HG03039 (cell line): ENCODE measurements at regions not wholly inside any gene's neighbourhood (a gene's known extent, or its start where the extent isn't known, plus 50 kb on each side); places are given as distances from the start of the nearest gene placed in this dataset.

Source experiments
- ATAC-seq: cut with Tn5 transposase; IDR thresholded peaks from one replicate; pipeline ENCODE4 v1.9.1; 2021; ENCODE audit warnings: mild to moderate bottlenecking, moderate library complexity; ENCODE audit not compliant: unreplicated experiment

DNA sequence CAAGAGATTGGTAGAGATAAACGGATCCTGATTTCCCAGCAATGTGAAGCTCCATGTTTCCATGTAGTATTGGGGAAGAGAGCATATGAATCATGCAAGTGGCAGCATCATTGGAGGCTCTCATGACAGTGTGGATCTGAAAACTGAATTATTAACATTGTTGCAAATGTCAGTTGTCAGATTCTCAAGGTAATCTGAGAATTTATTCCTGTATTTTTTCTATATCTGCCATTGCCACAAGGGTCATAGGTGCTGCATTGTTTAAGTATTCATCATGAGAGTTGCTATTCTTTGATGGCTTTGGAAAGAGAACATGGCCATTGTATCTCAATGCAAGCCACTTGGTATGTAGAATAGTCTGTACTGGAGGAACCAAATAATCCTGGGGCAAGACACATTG is 1217.0 kb upstream of the ZEB2 start:
- no peak for ATAC-seq

GRCh38 chr2:145731467-145731866 is 1211.5 kb upstream of the ZEB2 start:
- ATAC-seq, result no peak

DNA sequence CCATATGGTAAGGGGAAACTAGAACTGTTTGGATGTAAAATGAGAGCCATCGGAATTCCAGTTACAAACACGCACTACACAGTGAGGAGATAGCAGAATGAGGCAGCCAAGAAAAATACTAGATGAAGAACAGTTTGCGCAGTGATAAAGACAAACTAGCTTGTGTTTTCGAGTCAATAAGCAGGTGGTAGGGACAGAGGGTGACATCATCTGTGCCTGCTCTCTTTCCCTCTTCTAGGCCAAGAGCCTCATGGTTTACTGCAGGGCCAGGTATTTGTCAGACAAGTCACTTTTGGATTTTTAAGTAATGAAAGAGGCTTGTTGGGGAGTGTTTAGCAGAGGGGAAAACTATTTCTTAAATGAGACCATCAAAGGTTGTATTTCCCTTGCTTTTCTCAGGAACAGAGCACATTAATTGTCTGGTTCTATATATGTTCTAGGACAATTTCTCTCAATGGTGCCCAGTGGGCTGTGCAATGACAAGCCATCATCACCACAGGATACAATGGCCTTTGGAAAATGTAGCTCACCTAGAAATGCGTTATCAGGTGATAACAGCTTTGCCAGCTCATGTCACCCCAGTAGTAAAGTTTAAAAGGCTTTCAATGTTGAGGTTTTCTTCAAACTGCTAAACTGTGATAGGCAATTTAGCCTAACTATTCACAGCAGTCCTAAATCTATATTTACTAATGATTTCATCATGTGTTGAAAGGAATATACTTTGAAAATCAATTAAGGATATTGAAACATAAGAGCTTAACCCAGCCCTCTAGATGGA is 1210.3 kb upstream of the ZEB2 start:
- no peak for ATAC-seq

- ATAC-seq, result no peak
Observed at GRCh38 chr2:145729481-145729880, 1209.6 kb upstream of the ZEB2 start.

GRCh38 chr2:145728511-145728910 is 1208.6 kb upstream of the ZEB2 start:
- ATAC-seq, result no peak

DNA sequence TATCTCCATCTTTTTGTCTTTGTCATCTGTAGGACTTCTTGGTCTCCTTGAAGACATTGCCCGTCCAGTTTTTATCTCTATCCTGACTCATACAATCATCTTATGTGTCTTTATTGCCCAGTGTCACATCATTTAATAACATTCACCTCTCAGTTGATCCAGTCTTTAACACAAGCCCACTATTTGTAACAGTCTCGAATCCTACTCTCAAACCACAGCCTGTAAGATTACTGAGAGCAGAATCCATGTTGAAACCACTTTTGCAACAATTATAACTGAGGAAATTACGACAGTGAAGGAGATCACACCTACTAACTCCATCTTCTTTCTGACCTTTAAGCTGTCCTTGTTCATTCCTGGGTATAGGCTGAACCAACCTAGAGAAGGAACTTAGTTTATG is 1206.0 kb upstream of the ZEB2 start:
- ATAC-seq, result no peak

- no peak for ATAC-seq
Observed at GRCh38 chr2:145724311-145724898, 1204.5 kb upstream of the ZEB2 start.

GRCh38 chr2:145723872-145724271 is 1204.0 kb upstream of the ZEB2 start:
- ATAC-seq, result no peak

DNA sequence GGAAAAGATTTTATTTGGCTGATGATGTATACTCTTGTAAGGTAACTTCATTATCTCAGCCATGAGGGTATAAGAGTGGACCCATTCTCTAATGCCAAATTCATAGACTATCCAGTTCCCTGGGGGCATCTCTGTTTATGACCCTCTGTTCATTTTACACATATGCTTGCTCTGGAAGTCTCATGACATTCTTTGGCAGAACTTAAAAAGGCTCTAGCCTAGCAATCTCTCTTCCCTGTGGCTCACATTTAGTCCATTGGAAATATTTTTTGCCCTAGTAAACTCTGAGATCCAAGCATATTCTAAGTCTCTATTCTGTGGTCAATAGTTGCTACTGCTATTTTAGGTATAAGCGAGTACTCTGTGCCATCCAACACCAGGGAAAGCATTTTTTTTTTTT is 1201.8 kb upstream of the ZEB2 start:
- ATAC-seq, result no peak

DNA sequence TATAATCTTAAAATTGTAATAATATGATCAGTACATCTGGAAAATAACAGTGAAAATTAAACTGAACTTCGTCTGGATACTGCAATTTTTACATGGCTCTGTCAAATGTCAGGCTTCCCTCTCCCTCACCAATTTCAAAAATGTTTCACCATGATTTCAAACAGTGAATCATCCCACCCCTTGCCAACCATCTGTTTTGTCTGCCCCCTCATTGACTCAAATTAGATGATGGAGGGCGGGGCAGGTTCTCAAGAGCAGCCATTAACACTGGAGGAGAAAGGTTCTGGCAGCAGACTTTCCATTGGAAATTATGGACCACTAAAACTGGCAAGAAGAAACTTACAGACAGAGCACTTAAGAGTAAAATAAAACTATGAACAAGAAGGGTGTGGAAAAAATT is 1195.7 kb upstream of the ZEB2 start:
- ATAC-seq, result no peak

- ATAC-seq, result no peak
Observed at GRCh38 chr2:145710303-145710702, 1190.4 kb upstream of the ZEB2 start.

- no peak for ATAC-seq
Observed at GRCh38 chr2:145702305-145702704, 1182.4 kb upstream of the ZEB2 start.

DNA sequence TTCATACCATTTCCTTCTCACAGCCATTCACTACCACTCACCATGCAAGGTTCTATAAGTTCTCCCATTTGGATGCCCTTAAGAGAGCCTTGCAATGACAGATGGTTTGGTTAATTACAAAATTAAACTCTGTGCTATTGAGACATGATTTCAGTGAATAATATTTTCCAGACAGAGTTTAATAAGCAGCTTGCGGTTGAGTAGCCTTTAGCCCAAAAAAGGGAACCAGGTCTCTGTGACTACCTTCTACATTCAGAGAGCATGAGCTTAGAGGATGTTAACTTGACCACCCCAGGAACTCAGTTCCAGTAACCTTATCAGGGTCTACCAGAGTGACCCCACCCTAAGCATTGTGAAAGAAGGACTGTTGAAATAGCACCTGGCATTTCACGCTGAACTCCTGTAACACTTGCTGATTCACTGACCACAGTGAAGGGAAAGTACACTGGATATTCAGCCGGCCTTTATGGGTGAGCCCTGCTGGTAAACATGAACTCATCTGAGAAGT is 1173.1 kb upstream of the ZEB2 start:
- ATAC-seq, result no peak

DNA sequence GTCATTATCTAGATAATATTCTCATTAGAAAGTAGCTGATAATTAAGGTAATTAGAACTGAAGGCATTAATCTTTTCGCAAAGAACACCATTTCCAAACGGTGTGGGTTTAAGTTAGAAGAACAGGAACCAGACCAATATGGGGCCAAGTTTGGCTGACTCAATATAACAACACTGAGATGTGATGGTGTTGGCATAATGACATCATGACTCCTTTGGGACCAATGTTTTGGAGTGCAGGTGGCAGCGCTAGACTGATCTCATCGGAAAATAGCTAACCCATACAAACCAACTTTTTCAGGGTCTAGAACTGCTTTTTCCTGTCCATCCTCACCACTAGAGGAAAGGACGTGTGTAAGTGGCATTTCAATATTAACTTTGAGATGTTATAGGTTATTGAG is 1171.7 kb upstream of the ZEB2 start:
- no peak for ATAC-seq

DNA sequence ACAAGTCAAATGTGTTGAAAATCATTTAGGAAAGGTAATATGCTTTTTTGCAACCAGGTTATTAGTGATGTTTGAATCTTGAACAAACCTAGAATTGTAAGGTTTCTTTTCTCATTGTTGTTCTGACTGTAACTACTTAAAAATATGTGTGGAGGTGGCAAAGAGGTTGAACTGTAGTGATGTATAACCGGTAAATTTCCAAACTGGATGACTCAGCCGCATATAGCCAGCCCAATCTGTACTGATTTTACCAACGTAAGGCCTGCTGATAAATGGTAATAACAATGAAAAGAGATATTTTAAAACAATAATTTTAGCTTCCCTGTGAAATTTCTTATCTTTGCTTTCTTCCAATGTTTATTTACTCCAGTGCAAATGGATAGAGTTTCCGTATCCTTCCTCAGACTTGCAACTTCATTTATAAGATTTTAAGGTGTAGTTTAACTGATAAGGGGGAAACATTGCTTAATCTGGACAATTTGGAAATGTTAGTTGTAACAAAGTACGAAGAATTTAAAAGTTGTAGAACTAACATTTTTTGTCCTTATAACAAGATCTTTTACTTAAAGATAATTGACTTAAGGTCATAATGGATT is 1170.4 kb upstream of the ZEB2 start:
- no peak for ATAC-seq

- no peak for ATAC-seq
Observed at GRCh38 chr2:145689277-145689676, 1169.4 kb upstream of the ZEB2 start.

- no peak for ATAC-seq
Observed at GRCh38 chr2:145688156-145688555, 1168.2 kb upstream of the ZEB2 start.

DNA sequence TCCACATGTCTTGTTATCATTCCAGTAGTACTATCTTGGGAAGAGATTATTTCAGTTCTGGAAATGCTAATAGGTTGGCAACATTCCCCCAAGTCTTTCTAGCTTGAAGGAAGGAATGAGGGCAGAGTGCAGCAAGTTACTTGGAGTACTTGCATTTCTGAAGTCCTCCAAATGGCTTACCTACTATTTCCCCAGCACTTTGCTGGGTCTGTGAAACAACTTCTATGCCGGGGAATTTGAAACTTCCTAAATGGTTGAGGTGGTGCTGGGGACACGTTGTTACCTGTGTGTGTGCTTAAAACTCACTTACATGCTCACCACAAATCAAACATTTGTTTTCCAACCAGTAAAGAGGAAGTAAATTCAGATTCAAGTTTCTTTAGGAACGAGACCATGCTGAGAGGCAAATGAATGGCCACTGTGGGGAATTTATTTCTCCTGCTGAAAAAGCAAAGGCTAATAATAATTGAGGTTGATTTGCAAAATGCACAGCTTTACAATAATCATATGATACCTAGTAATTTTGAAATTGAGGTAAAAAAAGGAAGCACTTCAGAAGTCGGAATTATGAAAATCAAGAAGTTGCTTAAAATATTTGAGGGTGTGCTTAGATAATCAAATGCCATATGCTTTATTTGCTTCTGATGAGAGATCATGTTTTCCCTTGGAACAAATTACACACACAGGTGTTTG is 1167.7 kb upstream of the ZEB2 start:
- ATAC-seq, result no peak

GRCh38 chr2:145685383-145686050 is 1165.6 kb upstream of the ZEB2 start:
- ATAC-seq, result no peak

DNA sequence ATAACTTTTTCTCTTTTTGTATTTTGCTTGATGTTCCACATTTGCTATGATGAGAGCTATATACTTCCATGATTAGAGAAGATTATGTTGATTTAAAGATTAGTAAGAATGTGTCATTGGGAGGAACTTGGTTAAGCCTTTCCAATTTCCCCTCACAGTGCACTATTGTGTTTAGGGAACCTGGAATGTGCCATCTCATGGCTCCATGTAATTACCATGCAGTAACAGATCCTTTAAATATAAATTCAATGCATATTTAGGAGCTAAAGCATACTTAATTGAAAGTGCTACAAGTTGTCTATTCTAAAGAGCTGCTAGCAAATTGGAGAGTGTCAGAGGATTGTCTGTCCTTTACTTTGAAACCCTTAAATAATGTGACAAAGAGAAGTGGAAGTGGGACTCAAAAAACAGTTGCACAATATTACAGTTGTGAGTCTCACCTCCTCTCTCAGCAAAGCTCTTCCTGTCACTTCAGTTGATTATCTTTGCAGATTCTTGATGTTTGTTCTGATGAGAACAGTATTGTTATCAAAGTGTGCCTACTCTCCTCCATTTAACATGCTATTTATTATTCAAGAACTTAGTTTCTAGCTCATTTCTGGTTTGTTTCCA is 1162.7 kb upstream of the ZEB2 start:
- ATAC-seq, result no peak

- no peak for ATAC-seq
Observed at GRCh38 chr2:145680276-145680675, 1160.4 kb upstream of the ZEB2 start.
